HepG2 (cell line): ENCODE measurements at regions not wholly inside any gene's neighbourhood (a gene's known extent, or its start where the extent isn't known, plus 50 kb on each side); places are given as distances from the start of the nearest gene placed in this dataset.

Experiments
- AFF4 ChIP-seq: sonication (generic); formaldehyde crosslinking; IDR thresholded peaks from 2 replicates; pipeline ENCODE4 v1.4.0; 2020; ENCODE audit warnings: missing genetic modification reagents
- ARID3A ChIP-seq: IDR thresholded peaks from 2 replicates; pipeline ENCODE4 v1.6.1; 2012; ENCODE audit warnings: low read depth, low read length, improper control_type of control experiment
- ARNT ChIP-seq: fragments of 450-650 bp; IDR thresholded peaks from 2 replicates; pipeline ENCODE4 v1.6.1; 2017
- CBX1 ChIP-seq: IDR thresholded peaks from one replicate; pipeline ENCODE4 v1.6.1; 2016; ENCODE audit warnings: antibody characterized with exemption, low read depth
- CREB3 ChIP-seq: sonication (generic); formaldehyde crosslinking; IDR thresholded peaks from 2 replicates; pipeline ENCODE4 v1.5.0; 2020; ENCODE audit warnings: missing genetic modification reagents
- DMTF1 ChIP-seq: sonication (generic); formaldehyde crosslinking; IDR thresholded peaks from 2 replicates; pipeline ENCODE4 v1.4.0; 2020; ENCODE audit warnings: mild to moderate bottlenecking, missing genetic modification reagents
- GATAD1 ChIP-seq: IDR thresholded peaks from 2 replicates; pipeline ENCODE4 v1.6.1; 2016; ENCODE audit warnings: missing genetic modification reagents, missing compliant biosample characterization
- KDM2A ChIP-seq: sonication (generic); formaldehyde crosslinking; IDR thresholded peaks from 2 replicates; pipeline ENCODE4 v1.4.0; 2020; ENCODE audit warnings: low read depth, missing genetic modification reagents, borderline replicate concordance
- KDM5A ChIP-seq: fragments of 200-600 bp; sonication (generic); IDR thresholded peaks from 2 replicates; pipeline ENCODE4 v1.7.0; 2018; ENCODE audit warnings: antibody characterized with exemption, mild to moderate bottlenecking, low read length, borderline replicate concordance
- MED1 ChIP-seq: sonication (generic); formaldehyde crosslinking; IDR thresholded peaks from 2 replicates; pipeline ENCODE4 v1.4.0; 2020; ENCODE audit warnings: missing genetic modification reagents
- NFE2L2 ChIP-seq: fragments of 150-350 bp; IDR thresholded peaks from 2 replicates; pipeline ENCODE4 v1.6.1; 2014; ENCODE audit warnings: low read length
- NFIC ChIP-seq: IDR thresholded peaks from 2 replicates; pipeline ENCODE4 v1.6.1; 2012; ENCODE audit warnings: mild to moderate bottlenecking, low read length, inconsistent platforms
- NR2C2 ChIP-seq: sonication (generic); formaldehyde crosslinking; IDR thresholded peaks from 2 replicates; pipeline ENCODE4 v1.4.0; 2020; ENCODE audit warnings: missing genetic modification reagents, mild to moderate bottlenecking, moderate library complexity, borderline replicate concordance
- TARDBP ChIP-seq: sonication (generic); formaldehyde crosslinking; IDR thresholded peaks from 2 replicates; pipeline ENCODE4 v1.8.0; 2022; ENCODE audit warnings: mild to moderate bottlenecking, missing genetic modification reagents
- TFAP4 ChIP-seq: sonication (generic); IDR thresholded peaks from 2 replicates; pipeline ENCODE4 v1.6.1; 2016; ENCODE audit warnings: low read depth, borderline replicate concordance
- ZFYVE20 ChIP-seq: sonication (generic); formaldehyde crosslinking; IDR thresholded peaks from 2 replicates; pipeline ENCODE4 v1.8.0; 2023; ENCODE audit warnings: low read depth, mild to moderate bottlenecking, moderate library complexity, missing genetic modification reagents, borderline replicate concordance
- ZIK1 ChIP-seq: sonication (generic); formaldehyde crosslinking; IDR thresholded peaks from 2 replicates; pipeline ENCODE4 v1.5.0; 2020; ENCODE audit warnings: mild to moderate bottlenecking, low read depth, missing genetic modification reagents, borderline replicate concordance
- ZKSCAN5 ChIP-seq: sonication (generic); formaldehyde crosslinking; IDR thresholded peaks from 2 replicates; pipeline ENCODE4 v1.5.1; 2020; ENCODE audit warnings: mild to moderate bottlenecking, missing genetic modification reagents
- ZNF775 ChIP-seq: sonication (generic); formaldehyde crosslinking; IDR thresholded peaks from 2 replicates; pipeline ENCODE4 v1.4.0; 2020; ENCODE audit warnings: missing genetic modification reagents, mild to moderate bottlenecking, moderate library complexity, borderline replicate concordance

GRCh38 chr7:131105799-131106680, 221.6 kb upstream of the MKLN1 start (continued):
- TF ChIP-seq CREB3 (CRISPR knock-in tag), result no peak
- no peak for TF ChIP-seq TARDBP (CRISPR knock-in tag)
- peak; percentile 15 for TF ChIP-seq NR2C2 (CRISPR knock-in tag)
- no peak for TF ChIP-seq TFAP4
- no peak for TF ChIP-seq DMTF1 (CRISPR knock-in tag)
- TF ChIP-seq ZFYVE20 (CRISPR knock-in tag), result no peak
- TF ChIP-seq CBX1, result no peak
- no peak for TF ChIP-seq NFE2L2
- no peak for TF ChIP-seq NFIC
- TF ChIP-seq GATAD1, result no peak; the same call in 1 of the 2 replicates
- TF ChIP-seq ZIK1, result no peak; the same call in 1 of the 2 replicates
- TF ChIP-seq MED1 (CRISPR knock-in tag), result peak; percentile 40; the same call in 1 of the 2 replicates
- no peak for TF ChIP-seq ARNT
- TF ChIP-seq KDM2A (CRISPR knock-in tag), result no peak
- TF ChIP-seq ZKSCAN5 (CRISPR knock-in tag), result no peak
- no peak for TF ChIP-seq ZNF775 (CRISPR knock-in tag)
- TF ChIP-seq AFF4, result no peak
- TF ChIP-seq KDM5A, result no peak; the same call in 1 of the 2 replicates
- no peak for TF ChIP-seq ARID3A
